ENCODE measurements at regions not wholly inside any gene's neighbourhood (a gene's known extent, or its start where the extent isn't known, plus 50 kb on each side); places are given as distances from the start of the nearest gene placed in this dataset.

- Histone ChIP-seq H3K27me3 (ENCODE audit: control insufficient read depth in 4 of 4, insufficient read depth in 4 of 4, low read length in 3 of 4) (no peaks in the 10 kb centered on the region), H3K4me3 (ENCODE audit: low read depth in 1 of 3, low read length in 3 of 3) (no peak overlapping the region), H3K9ac (ENCODE audit: low read depth in 1 of 2, low read length in 2 of 2) (no peak overlapping the region), H3K36me3 (ENCODE audit: control insufficient read depth in 4 of 4, insufficient read depth in 3 of 4, low read depth in 1 of 4, low read length in 3 of 4) (no peaks in the 10 kb centered on the region), H3K4me1 (ENCODE audit: control insufficient read depth in 4 of 4, insufficient read depth in 4 of 4, low read length in 3 of 4) (no peaks in the 10 kb centered on the region), H3K9me3 (ENCODE audit: control insufficient read depth in 4 of 4, low read length in 3 of 4) (no peaks in the 10 kb centered on the region), H3K27ac (ENCODE audit: low read depth in 1 of 2, low read length in 2 of 2) (no peak overlapping the region)
- TF ChIP-seq CTCF (IDR thresholded peaks at IDR 0.05; ENCODE audit: low read depth, low read length, missing input control) (no peak), ATF3 (IDR thresholded peaks at IDR 0.05) (no peak), ZBTB33 (IDR thresholded peaks at IDR 0.05) (no peak), EGR1 (IDR thresholded peaks at IDR 0.05; ENCODE audit: low read depth in 2 of 2) (no peak), RXRA (IDR thresholded peaks at IDR 0.05) (no peak), SP1 (IDR thresholded peaks at IDR 0.05) (no peak), FOXA2 (IDR thresholded peaks at IDR 0.05) (no peak), HNF4G (IDR thresholded peaks at IDR 0.05) (no peak), REST (IDR thresholded peaks at IDR 0.05) (no peak), JUND (IDR thresholded peaks at IDR 0.05) (no peak), MAX (IDR thresholded peaks at IDR 0.05) (no peak), YY1 (IDR thresholded peaks at IDR 0.05) (no peak), HNF4A (conservative IDR thresholded peaks at IDR 0.05) (no peak), TAF1 (conservative IDR thresholded peaks at IDR 0.05) (no peak), FOXA1 (IDR thresholded peaks at IDR 0.05) (no peak), GABPA (IDR thresholded peaks at IDR 0.05 in 1 of 2, conservative IDR thresholded peaks at IDR 0.05 in 1 of 2) (no peak), NR2F2 (IDR thresholded peaks at IDR 0.05) (no peak), RAD21 (IDR thresholded peaks at IDR 0.05) (no peak)
- DNase-seq (ENCODE audit: low spot score), result no peak
Observed at GRCh38 chr5:107063511-107063910, 607.2 kb downstream of the EFNA5 start.

- TF ChIP-seq NR2F2 (IDR thresholded peaks at IDR 0.05) (no peak), FOXA2 (IDR thresholded peaks at IDR 0.05) (no peak), ZBTB33 (IDR thresholded peaks at IDR 0.05) (no peak), TAF1 (conservative IDR thresholded peaks at IDR 0.05) (no peak), CTCF (IDR thresholded peaks at IDR 0.05; ENCODE audit: low read depth, low read length, missing input control) (no peak), RXRA (IDR thresholded peaks at IDR 0.05) (no peak), EGR1 (IDR thresholded peaks at IDR 0.05; ENCODE audit: low read depth in 2 of 2) (no peak), GABPA (IDR thresholded peaks at IDR 0.05 in 1 of 2, conservative IDR thresholded peaks at IDR 0.05 in 1 of 2) (no peak), SP1 (IDR thresholded peaks at IDR 0.05) (no peak), YY1 (IDR thresholded peaks at IDR 0.05) (no peak), FOXA1 (IDR thresholded peaks at IDR 0.05) (no peak), MAX (IDR thresholded peaks at IDR 0.05) (no peak), HNF4G (IDR thresholded peaks at IDR 0.05) (no peak)
- H3K27me3 ChIP-seq (ENCODE audit: control insufficient read depth in 4 of 4, insufficient read depth in 4 of 4, low read length in 3 of 4), result no peaks in the 10 kb centered on the region
- no peaks in the 10 kb centered on the region for H3K4me1 ChIP-seq (ENCODE audit: control insufficient read depth in 4 of 4, insufficient read depth in 4 of 4, low read length in 3 of 4)
- no peak for DNase-seq (ENCODE audit: low spot score)
- H3K36me3 ChIP-seq (ENCODE audit: control insufficient read depth in 4 of 4, insufficient read depth in 3 of 4, low read depth in 1 of 4, low read length in 3 of 4), result no peaks in the 10 kb centered on the region
- H3K27ac ChIP-seq (ENCODE audit: low read depth in 1 of 2, low read length in 2 of 2), result no peak overlapping the region
- 90% methylated on average over 3 of the region's 3 CpGs for WGBS
- H3K4me3 ChIP-seq (ENCODE audit: low read depth in 1 of 3, low read length in 3 of 3), result no peak overlapping the region
- no peaks in the 10 kb centered on the region for H3K9me3 ChIP-seq (ENCODE audit: control insufficient read depth in 4 of 4, low read length in 3 of 4)
- no peak overlapping the region for H3K9ac ChIP-seq (ENCODE audit: low read depth in 1 of 2, low read length in 2 of 2)
Observed at GRCh38 chr5:107058803-107059202, 611.9 kb downstream of the EFNA5 start.

All from liver (tissue), 8 donors.